ENCODE measurements at regions not wholly inside any gene's neighbourhood (a gene's known extent, or its start where the extent isn't known, plus 50 kb on each side); places are given as distances from the start of the nearest gene placed in this dataset.

GRCh38 chr14:29278301-29279263, 512.0 kb downstream of the FOXG1 start:
- DNase-seq (ENCODE audit: low spot score): no peak

GRCh38 chr14:29282169-29282568, 515.6 kb downstream of the FOXG1 start:
- DNase-seq (ENCODE audit: low spot score): no peak

- DNase-seq (ENCODE audit: low spot score): no peak
Observed at GRCh38 chr14:29290441-29290840, 523.9 kb downstream of the FOXG1 start.

GRCh38 chr14:29299372-29299771, 532.8 kb downstream of the FOXG1 start:
- DNase-seq (ENCODE audit: low spot score): no peak

GRCh38 chr14:29301571-29301970, 535.0 kb downstream of the FOXG1 start:
- no peak for DNase-seq (ENCODE audit: low spot score)

- no peak for DNase-seq (ENCODE audit: low spot score)
Observed at GRCh38 chr14:29310210-29310609, 543.6 kb downstream of the FOXG1 start.

- no peak for DNase-seq (ENCODE audit: low spot score)
Observed at GRCh38 chr14:29310757-29311156, 544.2 kb downstream of the FOXG1 start.

GRCh38 chr14:29311983-29312382, 545.4 kb downstream of the FOXG1 start:
- DNase-seq (ENCODE audit: low spot score): no peak

GRCh38 chr14:29316936-29317335, 550.3 kb downstream of the FOXG1 start:
- no peak for DNase-seq (ENCODE audit: low spot score)

- no peak for DNase-seq (ENCODE audit: low spot score)
Observed at GRCh38 chr14:29317423-29317822, 550.8 kb downstream of the FOXG1 start.

GRCh38 chr14:29320286-29320685, 553.7 kb downstream of the FOXG1 start:
- DNase-seq (ENCODE audit: low spot score): no peak

- no peak for DNase-seq (ENCODE audit: low spot score)
Observed at GRCh38 chr14:29321646-29322045, 555.1 kb downstream of the FOXG1 start.

GRCh38 chr14:29339494-29340172, 573.0 kb downstream of the FOXG1 start:
- no peak for DNase-seq (ENCODE audit: low spot score)

- no peak for DNase-seq (ENCODE audit: low spot score)
Observed at GRCh38 chr14:29348504-29348903, 579.1 kb downstream of the PRKD1 start.

- no peak for DNase-seq (ENCODE audit: low spot score)
Observed at GRCh38 chr14:29350496-29350895, 577.2 kb downstream of the PRKD1 start.

- DNase-seq (ENCODE audit: low spot score): no peak
Observed at GRCh38 chr14:29351996-29352705, 575.5 kb downstream of the PRKD1 start.

GRCh38 chr14:29352706-29353080, 575.0 kb downstream of the PRKD1 start:
- DNase-seq (ENCODE audit: low spot score): no peak

GRCh38 chr14:29353513-29353912, 574.1 kb downstream of the PRKD1 start:
- DNase-seq (ENCODE audit: low spot score): no peak

GRCh38 chr14:29354486-29354885, 573.2 kb downstream of the PRKD1 start:
- no peak for DNase-seq (ENCODE audit: low spot score)

GRCh38 chr14:29355331-29355730, 572.3 kb downstream of the PRKD1 start:
- DNase-seq (ENCODE audit: low spot score): no peak

GRCh38 chr14:29355846-29356245, 571.8 kb downstream of the PRKD1 start:
- DNase-seq (ENCODE audit: low spot score): no peak

GRCh38 chr14:29360656-29361055, 567.0 kb downstream of the PRKD1 start:
- DNase-seq (ENCODE audit: low spot score): no peak

- no peak for DNase-seq (ENCODE audit: low spot score)
Observed at GRCh38 chr14:29370024-29370423, 557.6 kb downstream of the PRKD1 start.

Measured in HuH-7 (cell line).